Neuronal stem cell (in vitro differentiated cells): ENCODE measurements at regions not wholly inside any gene's neighbourhood (a gene's known extent, or its start where the extent isn't known, plus 50 kb on each side); places are given as distances from the start of the nearest gene placed in this dataset.
A peak's percentile ranks its signal among the peaks of the same experiment; 100 is the strongest.

ENCODE experiments used
- DNase-seq: peaks from one replicate; pipeline ENCODE4 v3.0.0-alpha.2; 2013; ENCODE audit warnings: low spot score
- H2AFZ ChIP-seq: one replicate; pipeline ENCODE4 v1.6.1; 2013; ENCODE audit warnings: mild to moderate bottlenecking, low read length, inconsistent platforms
- H2AK5ac ChIP-seq: 2 replicates; pipeline ENCODE4 v1.6.1; 2013; ENCODE audit warnings: low read depth, mild to moderate bottlenecking, inconsistent platforms, low read length, moderate library complexity, mixed read lengths
- H2BK120ac ChIP-seq: 2 replicates; pipeline ENCODE4 v1.6.1; 2013; ENCODE audit warnings: low read depth, mild to moderate bottlenecking, inconsistent platforms, low read length, moderate library complexity, mixed read lengths
- H2BK12ac ChIP-seq: one replicate; pipeline ENCODE4 v1.6.1; 2013; ENCODE audit warnings: low read length, inconsistent platforms
- H2BK15ac ChIP-seq: 2 replicates; pipeline ENCODE4 v1.6.1; 2013; ENCODE audit warnings: mild to moderate bottlenecking, low read length, inconsistent platforms, mixed read lengths
- H2BK5ac ChIP-seq: one replicate; pipeline ENCODE4 v1.6.1; 2013; ENCODE audit warnings: inconsistent platforms, mild to moderate bottlenecking, low read length, moderate library complexity
- H3K14ac ChIP-seq: one replicate; pipeline ENCODE4 v1.6.1; 2013; ENCODE audit warnings: low read length, inconsistent platforms
- H3K18ac ChIP-seq: 2 replicates; pipeline ENCODE4 v1.6.1; 2013; ENCODE audit warnings: low read length, inconsistent platforms
- H3K23ac ChIP-seq: 2 replicates; pipeline ENCODE4 v1.6.1; 2013; ENCODE audit warnings: low read depth, mild to moderate bottlenecking, mixed read lengths, low read length, inconsistent platforms; ENCODE audit not compliant: poor library complexity
- H3K27ac ChIP-seq: replicated peaks from 3 replicates; pipeline ENCODE4 v1.5.1; 2013; ENCODE audit warnings: low read length, inconsistent platforms
- H3K27me3 ChIP-seq, 3 experiments: 2 replicates each; pipeline ENCODE4 v1.6.1; 2013; ENCODE audit warnings: low read length in 3 of 3, mild to moderate bottlenecking in 2 of 3, inconsistent platforms in 1 of 3, low read depth in 1 of 3, mixed read lengths in 1 of 3, moderate library complexity in 1 of 3; ENCODE audit not compliant: control insufficient read depth in 3 of 3, insufficient read depth in 3 of 3
- H3K36me3 ChIP-seq, 2 donors: replicated peaks in 1 of 2; 2 replicates each; pipeline ENCODE4 v1.6.1; 2013; ENCODE audit warnings: low read length in 2 of 2; ENCODE audit not compliant: control insufficient read depth in 2 of 2, insufficient read depth in 2 of 2
- H3K4ac ChIP-seq: 2 replicates; pipeline ENCODE4 v1.6.1; 2013; ENCODE audit warnings: inconsistent platforms, mild to moderate bottlenecking, low read length, moderate library complexity
- H3K4me1 ChIP-seq, 2 donors: 1 replicate in 1 of 2; 2 replicates in 1 of 2; pipeline ENCODE4 v1.6.1; 2013; ENCODE audit warnings: low read length in 2 of 2, low read depth in 1 of 2; ENCODE audit not compliant: control insufficient read depth in 2 of 2, insufficient read depth in 1 of 2
- H3K4me2 ChIP-seq: one replicate; pipeline ENCODE4 v1.6.1; 2013; ENCODE audit warnings: mild to moderate bottlenecking, low read length, inconsistent platforms; ENCODE audit not compliant: insufficient read depth, poor library complexity, severe bottlenecking
- H3K4me3 ChIP-seq, 2 donors: 2 replicates each; pipeline ENCODE4 v1.5.1; 2013; ENCODE audit warnings: low read length in 2 of 2, mild to moderate bottlenecking in 2 of 2, inconsistent platforms in 1 of 2, moderate library complexity in 1 of 2
- H3K79me1 ChIP-seq: one replicate; pipeline ENCODE4 v1.6.1; 2013; ENCODE audit warnings: low read depth, mild to moderate bottlenecking, inconsistent platforms, low read length, moderate library complexity
- H3K9ac ChIP-seq: one replicate; pipeline ENCODE4 v1.6.1; 2013; ENCODE audit warnings: mild to moderate bottlenecking, low read depth, low read length, inconsistent platforms; ENCODE audit not compliant: poor library complexity
- H3K9me3 ChIP-seq, 2 donors: replicated peaks in 1 of 2; 2 replicates each; pipeline versions ENCODE3 to v1.6.1; 2013; ENCODE audit warnings: low read length in 2 of 2, mild to moderate bottlenecking in 2 of 2, inconsistent platforms in 1 of 2, low read depth in 1 of 2, mixed read lengths in 1 of 2, moderate library complexity in 1 of 2; ENCODE audit not compliant: control insufficient read depth in 2 of 2, insufficient read depth in 1 of 2
- H4K8ac ChIP-seq: one replicate; pipeline ENCODE4 v1.6.1; 2013; ENCODE audit warnings: low read depth, mild to moderate bottlenecking, inconsistent platforms, low read length, moderate library complexity
- H4K91ac ChIP-seq: one replicate; pipeline ENCODE4 v1.6.1; 2013; ENCODE audit warnings: low read length, low read depth, mild to moderate bottlenecking, inconsistent platforms; ENCODE audit not compliant: poor library complexity
- WGBS, 2 donors: extraction: QIAGEN DNeasy Blood & Tissue Kit; methylation state at CpG; one replicate each; pipeline ENCODE4 v1.1.7; 2013; ENCODE audit warnings: missing lambda C conversion rate in 2 of 2, mixed read lengths in 1 of 2; ENCODE audit not compliant: insufficient read length in 2 of 2, insufficient replicate concordance in 1 of 2; ENCODE audit errors: extremely low coverage in 2 of 2; 5-methylcytosine and 5-hydroxymethylcytosine counted together

DNA sequence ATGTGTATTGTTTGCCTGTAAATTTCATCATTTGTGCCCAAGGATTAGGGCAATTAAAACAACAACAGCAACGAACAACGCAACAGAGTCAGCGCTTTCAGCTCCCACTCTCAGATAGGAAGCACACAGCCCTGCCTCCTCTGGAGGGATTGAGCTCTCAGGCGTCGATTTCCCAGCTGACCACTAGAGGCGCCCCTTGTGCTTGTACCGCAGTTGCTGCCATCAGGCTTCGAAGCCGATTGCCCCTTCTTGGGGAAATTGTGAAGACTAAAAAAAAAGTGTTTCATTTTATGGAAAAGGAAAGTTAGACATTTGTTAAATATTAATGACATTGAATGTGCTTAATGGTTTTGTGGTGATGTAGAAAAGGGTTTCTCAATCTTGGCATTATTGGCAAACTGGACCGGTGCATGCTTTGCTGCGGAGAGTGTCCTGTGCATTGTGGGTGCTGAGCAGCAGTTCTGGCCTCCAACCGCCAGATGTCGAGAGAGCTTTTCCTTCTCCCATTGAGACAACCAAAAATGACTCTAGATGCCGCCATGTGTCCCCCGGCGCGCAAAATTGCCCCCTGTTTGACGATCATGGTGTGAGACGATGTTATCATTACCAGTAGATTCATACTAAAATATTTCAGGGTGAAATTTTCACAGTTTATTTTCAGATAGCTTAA, 650.4 kb upstream of the RBFOX1 start:
- DNase-seq = peak; percentile 44
- no CpG with 5 or more reads among the region's 19 CpGs for WGBS, 2 donors

DNA sequence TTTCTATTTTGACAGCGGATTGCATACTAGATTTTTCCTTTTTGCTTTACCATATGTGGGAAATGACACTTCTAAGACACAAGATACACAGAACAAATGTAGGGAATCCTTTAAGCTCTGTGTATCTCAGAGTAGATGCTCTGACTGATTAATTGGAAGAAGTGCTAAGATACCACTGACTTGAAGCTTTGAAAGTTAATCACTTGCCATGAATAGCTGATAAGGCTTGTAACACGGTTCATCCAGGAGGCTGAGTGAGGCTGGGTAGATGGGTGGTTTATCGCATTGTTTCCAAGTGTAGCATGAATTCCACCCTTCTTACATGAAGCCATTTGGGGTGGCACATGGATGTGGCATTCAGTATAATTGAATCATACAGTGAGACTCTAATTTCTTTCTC, 654.1 kb upstream of the RBFOX1 start:
- no peak overlapping the region for H2BK12ac ChIP-seq
- H3K27me3 ChIP-seq = no peaks in the 10 kb centered on the region
- no peak overlapping the region for H4K91ac ChIP-seq
- no peak overlapping the region for H3K4me2 ChIP-seq
- H3K14ac ChIP-seq = no peak overlapping the region
- WGBS, 2 donors = no CpG with 5 or more reads among the region's 3 CpGs
- DNase-seq = no peak
- H3K4ac ChIP-seq = no peak overlapping the region
- H3K9ac ChIP-seq = no peak overlapping the region
- no peak overlapping the region for H3K27ac ChIP-seq
- H2BK5ac ChIP-seq = no peak overlapping the region
- H3K4me1 ChIP-seq = peaks cover 0 to 2% of the 10 kb centered on the region in 2 donors
- peaks cover 0 to 2% of the 10 kb centered on the region in 2 donors for H3K9me3 ChIP-seq
- no peak overlapping the region for H2AFZ ChIP-seq
- H2AK5ac ChIP-seq = no peak overlapping the region
- no peak overlapping the region for H4K8ac ChIP-seq
- H2BK15ac ChIP-seq = no peak overlapping the region
- H3K79me1 ChIP-seq = no peaks in the 10 kb centered on the region
- no peak overlapping the region for H3K4me3 ChIP-seq
- no peak overlapping the region for H2BK120ac ChIP-seq
- H3K23ac ChIP-seq = no peak overlapping the region
- H3K36me3 ChIP-seq = no peaks in the 10 kb centered on the region
- H3K18ac ChIP-seq = no peak overlapping the region

More for the DNA sequence above, 650.4 kb upstream of the RBFOX1 start:
- H2AFZ ChIP-seq = no peak overlapping the region
- H3K27ac ChIP-seq = no peak overlapping the region
- H2AK5ac ChIP-seq = no peak overlapping the region
- no peaks in the 10 kb centered on the region for H3K79me1 ChIP-seq
- no peak overlapping the region for H3K4ac ChIP-seq
- peaks cover 0 to 2% of the 10 kb centered on the region in 2 donors for H3K4me1 ChIP-seq
- no peak overlapping the region for H2BK12ac ChIP-seq
- H3K18ac ChIP-seq = no peak overlapping the region
- no peak overlapping the region for H2BK15ac ChIP-seq
- H3K36me3 ChIP-seq = no peaks in the 10 kb centered on the region
- no peak overlapping the region for H2BK120ac ChIP-seq
- no peak overlapping the region for H4K8ac ChIP-seq
- no peak overlapping the region for H3K14ac ChIP-seq
- no peak overlapping the region for H3K9ac ChIP-seq
- H4K91ac ChIP-seq = no peak overlapping the region
- no peak overlapping the region for H3K4me3 ChIP-seq
- H3K9me3 ChIP-seq = peaks cover 0 to 2% of the 10 kb centered on the region in 2 donors
- no peak overlapping the region for H2BK5ac ChIP-seq
- no peak overlapping the region for H3K23ac ChIP-seq
- no peaks in the 10 kb centered on the region for H3K27me3 ChIP-seq
- no peak overlapping the region for H3K4me2 ChIP-seq

DNA sequence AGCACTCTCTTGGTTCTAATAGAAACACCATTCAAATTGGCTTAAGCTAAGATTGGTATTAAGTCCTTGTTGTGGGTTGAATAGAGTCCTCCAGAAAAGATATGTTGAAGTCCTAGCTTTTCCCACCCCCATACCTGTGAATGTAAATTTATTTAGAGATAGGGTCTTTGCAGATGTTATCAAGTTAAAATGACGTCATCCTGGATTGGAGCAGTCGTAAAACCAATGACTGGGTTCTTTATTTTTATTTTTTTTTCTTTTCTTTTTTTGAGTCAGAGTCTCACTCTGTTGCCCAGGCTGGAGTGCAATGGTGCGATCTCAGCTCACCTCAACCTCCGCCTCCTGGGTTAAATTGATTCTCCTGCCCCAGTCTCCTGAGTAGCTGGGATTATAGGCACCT, 658.6 kb upstream of the RBFOX1 start:
- Histone ChIP-seq H3K14ac (no peak overlapping the region), H2BK12ac (no peak overlapping the region), H3K4me2 (no peak overlapping the region), H3K27ac (no peak overlapping the region), H2BK5ac (no peak overlapping the region), H3K36me3 (no peaks in the 10 kb centered on the region), H3K23ac (no peak overlapping the region), H3K18ac (no peak overlapping the region), H3K9me3 (no peaks in the 10 kb centered on the region), H3K4ac (no peak overlapping the region), H3K4me3 (no peak overlapping the region), H2AK5ac (no peak overlapping the region), H2BK15ac (no peak overlapping the region), H3K27me3 (no peaks in the 10 kb centered on the region), H2BK120ac (no peak overlapping the region), H3K9ac (no peak overlapping the region), H2AFZ (no peak overlapping the region), H3K4me1 (no peaks in the 10 kb centered on the region), H4K8ac (no peak overlapping the region), H3K79me1 (no peaks in the 10 kb centered on the region), H4K91ac (no peak overlapping the region)
- no peak for DNase-seq
- WGBS, 2 donors = no CpG with 5 or more reads among the region's 4 CpGs

DNA sequence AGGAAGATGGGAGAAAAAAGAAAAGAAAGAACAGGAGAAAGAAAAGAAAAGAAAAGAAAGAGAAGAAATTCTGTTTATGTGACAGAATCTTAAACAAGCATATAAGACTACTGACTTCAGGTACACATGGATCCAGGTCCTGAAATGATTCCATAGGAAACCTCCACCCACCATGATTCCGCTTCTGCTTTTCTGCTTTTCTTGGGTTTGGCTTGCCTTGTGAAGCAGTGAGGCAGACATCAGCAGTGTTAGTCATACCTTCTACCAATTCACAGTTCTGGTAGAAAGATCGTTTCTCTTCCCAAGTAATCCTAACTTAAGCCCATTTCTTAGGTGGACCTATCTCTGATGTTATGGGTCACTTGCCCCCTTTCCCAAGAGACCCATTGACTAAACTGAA, 660.1 kb upstream of the RBFOX1 start:
- Histone ChIP-seq H3K79me1 (no peaks in the 10 kb centered on the region), H2AK5ac (no peak overlapping the region), H3K14ac (no peak overlapping the region), H3K4ac (no peak overlapping the region), H3K4me2 (no peak overlapping the region), H3K27ac (no peak overlapping the region), H3K23ac (no peak overlapping the region), H3K9ac (no peak overlapping the region), H3K18ac (no peak overlapping the region), H3K27me3 (no peaks in the 10 kb centered on the region), H2BK12ac (no peak overlapping the region), H2BK15ac (no peak overlapping the region), H4K8ac (no peak overlapping the region), H3K4me1 (no peaks in the 10 kb centered on the region), H3K4me3 (no peak overlapping the region), H3K9me3 (no peaks in the 10 kb centered on the region), H2BK5ac (no peak overlapping the region), H4K91ac (no peak overlapping the region), H3K36me3 (no peaks in the 10 kb centered on the region), H2AFZ (no peak overlapping the region), H2BK120ac (no peak overlapping the region)
- DNase-seq = no peak
- WGBS, 2 donors = no CpG with 5 or more reads among the region's 2 CpGs
